HEK293T (cell line): ENCODE measurements at regions not wholly inside any gene's neighbourhood (a gene's known extent, or its start where the extent isn't known, plus 50 kb on each side); places are given as distances from the start of the nearest gene placed in this dataset.

Experiments used
- ARNT ChIP-seq: fragments of 450-650 bp; IDR thresholded peaks from 2 replicates; pipeline ENCODE4 v1.6.1; 2017; ENCODE audit warnings: mild to moderate bottlenecking
- BHLHE40 ChIP-seq: fragments of 450-650 bp; IDR thresholded peaks from 2 replicates; pipeline ENCODE4 v1.6.1; 2016; ENCODE audit warnings: mild to moderate bottlenecking, moderate library complexity, borderline replicate concordance
- FOXK2 ChIP-seq: fragments of 450-650 bp; IDR thresholded peaks from 2 replicates; pipeline ENCODE4 v1.6.1; 2016; ENCODE audit warnings: mild to moderate bottlenecking
- FOXM1 ChIP-seq: fragments of 450-650 bp; IDR thresholded peaks from 2 replicates; pipeline ENCODE4 v1.6.1; 2017; ENCODE audit warnings: mild to moderate bottlenecking, borderline replicate concordance
- L3MBTL2 ChIP-seq: fragments of 450-650 bp; conservative IDR thresholded peaks from 2 replicates; pipeline ENCODE4 v1.6.1; 2016; ENCODE audit warnings: mild to moderate bottlenecking
- SUZ12 ChIP-seq: fragments of 450-650 bp; IDR thresholded peaks from 2 replicates; pipeline ENCODE4 v1.6.1; 2016; ENCODE audit warnings: mild to moderate bottlenecking
- TARDBP ChIP-seq: fragments of 450-650 bp; IDR thresholded peaks from 2 replicates; pipeline ENCODE4 v1.6.1; 2016
- TF ChIP-seq, protein P1 (sequence below): fragments of 450-650 bp; IDR thresholded peaks from 2 replicates; pipeline ENCODE4 v1.6.1; 2016

DNA sequence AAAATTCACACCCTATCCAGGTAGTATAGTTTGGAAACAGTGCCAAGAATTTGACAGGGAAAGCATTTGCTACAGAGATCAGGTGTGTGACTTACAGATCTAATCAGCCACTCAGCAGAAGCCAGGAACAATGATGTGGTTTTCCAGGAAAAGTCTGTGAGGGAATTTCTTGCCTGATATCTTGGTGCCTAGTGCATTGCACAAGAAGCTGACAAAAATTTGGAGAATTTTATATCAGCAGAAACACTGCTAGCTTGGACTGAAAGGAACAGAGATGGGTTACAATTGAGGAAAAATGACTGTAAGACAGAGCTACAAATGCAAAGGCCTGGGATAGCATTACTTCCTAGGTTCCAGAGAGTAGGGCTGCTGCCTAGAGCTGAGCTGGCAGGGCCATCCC is 658.1 kb upstream of the CHD1 start:
- no peak for TF ChIP-seq BHLHE40
- TF ChIP-seq, protein P1, sequence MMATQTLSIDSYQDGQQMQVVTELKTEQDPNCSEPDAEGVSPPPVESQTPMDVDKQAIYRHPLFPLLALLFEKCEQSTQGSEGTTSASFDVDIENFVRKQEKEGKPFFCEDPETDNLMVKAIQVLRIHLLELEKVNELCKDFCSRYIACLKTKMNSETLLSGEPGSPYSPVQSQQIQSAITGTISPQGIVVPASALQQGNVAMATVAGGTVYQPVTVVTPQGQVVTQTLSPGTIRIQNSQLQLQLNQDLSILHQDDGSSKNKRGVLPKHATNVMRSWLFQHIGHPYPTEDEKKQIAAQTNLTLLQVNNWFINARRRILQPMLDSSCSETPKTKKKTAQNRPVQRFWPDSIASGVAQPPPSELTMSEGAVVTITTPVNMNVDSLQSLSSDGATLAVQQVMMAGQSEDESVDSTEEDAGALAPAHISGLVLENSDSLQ, result no peak
- TF ChIP-seq SUZ12, result no peak
- TF ChIP-seq FOXK2, result no peak
- no peak for TF ChIP-seq ARNT
- TF ChIP-seq TARDBP, result no peak
- no peak for TF ChIP-seq FOXM1
- TF ChIP-seq L3MBTL2, result no peak
